ENCODE measurements at regions not wholly inside any gene's neighbourhood (a gene's known extent, or its start where the extent isn't known, plus 50 kb on each side); places are given as distances from the start of the nearest gene placed in this dataset.

DNA sequence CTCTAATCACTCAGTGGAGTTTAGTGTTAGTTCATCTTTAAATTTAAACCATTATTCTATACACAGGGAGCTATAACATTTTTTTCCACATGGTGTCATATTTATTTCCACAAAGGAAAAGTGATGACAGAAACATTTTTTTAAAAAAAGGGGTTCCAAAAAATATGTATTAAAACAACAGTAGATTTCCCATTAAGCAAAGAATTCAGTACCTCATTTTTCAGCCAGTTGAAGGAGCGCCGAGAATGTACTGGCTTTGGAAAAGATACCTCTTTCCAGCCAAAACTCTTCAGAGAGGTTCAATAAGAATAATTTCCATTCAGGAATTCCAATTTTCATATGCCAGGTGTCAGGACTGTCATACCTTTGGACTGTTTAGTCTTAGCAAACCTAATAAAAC lies 250.5 kb upstream of the MEOX2 start:
- TF ChIP-seq FOXM1 (IDR thresholded peaks at IDR 0.05; ENCODE audit: borderline replicate concordance), result no peak
- TF ChIP-seq FOXK2 (IDR thresholded peaks at IDR 0.05), result no peak
- no peak for TF ChIP-seq SP1 (IDR thresholded peaks at IDR 0.05)
- no peak for TF ChIP-seq ZNF384 (IDR thresholded peaks at IDR 0.05)
- no peak for TF ChIP-seq BHLHE40 (IDR thresholded peaks at IDR 0.05; ENCODE audit: borderline replicate concordance)
- TF ChIP-seq TARDBP (IDR thresholded peaks at IDR 0.05), result no peak
- TF ChIP-seq, protein P1, sequence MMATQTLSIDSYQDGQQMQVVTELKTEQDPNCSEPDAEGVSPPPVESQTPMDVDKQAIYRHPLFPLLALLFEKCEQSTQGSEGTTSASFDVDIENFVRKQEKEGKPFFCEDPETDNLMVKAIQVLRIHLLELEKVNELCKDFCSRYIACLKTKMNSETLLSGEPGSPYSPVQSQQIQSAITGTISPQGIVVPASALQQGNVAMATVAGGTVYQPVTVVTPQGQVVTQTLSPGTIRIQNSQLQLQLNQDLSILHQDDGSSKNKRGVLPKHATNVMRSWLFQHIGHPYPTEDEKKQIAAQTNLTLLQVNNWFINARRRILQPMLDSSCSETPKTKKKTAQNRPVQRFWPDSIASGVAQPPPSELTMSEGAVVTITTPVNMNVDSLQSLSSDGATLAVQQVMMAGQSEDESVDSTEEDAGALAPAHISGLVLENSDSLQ (IDR thresholded peaks at IDR 0.05), result no peak
- no peak for TF ChIP-seq L3MBTL2 (conservative IDR thresholded peaks at IDR 0.05)
- TF ChIP-seq CTBP1 (IDR thresholded peaks at IDR 0.05; ENCODE audit: borderline replicate concordance), result no peak
- no peak for TF ChIP-seq SUZ12 (IDR thresholded peaks at IDR 0.05)
- no peak for TF ChIP-seq NFRKB (IDR thresholded peaks at IDR 0.05)
- TF ChIP-seq ELF4 (IDR thresholded peaks at IDR 0.05), result no peak
